ENCODE measurements at regions not wholly inside any gene's neighbourhood (a gene's known extent, or its start where the extent isn't known, plus 50 kb on each side); places are given as distances from the start of the nearest gene placed in this dataset.

- TF ChIP-seq, protein P1, sequence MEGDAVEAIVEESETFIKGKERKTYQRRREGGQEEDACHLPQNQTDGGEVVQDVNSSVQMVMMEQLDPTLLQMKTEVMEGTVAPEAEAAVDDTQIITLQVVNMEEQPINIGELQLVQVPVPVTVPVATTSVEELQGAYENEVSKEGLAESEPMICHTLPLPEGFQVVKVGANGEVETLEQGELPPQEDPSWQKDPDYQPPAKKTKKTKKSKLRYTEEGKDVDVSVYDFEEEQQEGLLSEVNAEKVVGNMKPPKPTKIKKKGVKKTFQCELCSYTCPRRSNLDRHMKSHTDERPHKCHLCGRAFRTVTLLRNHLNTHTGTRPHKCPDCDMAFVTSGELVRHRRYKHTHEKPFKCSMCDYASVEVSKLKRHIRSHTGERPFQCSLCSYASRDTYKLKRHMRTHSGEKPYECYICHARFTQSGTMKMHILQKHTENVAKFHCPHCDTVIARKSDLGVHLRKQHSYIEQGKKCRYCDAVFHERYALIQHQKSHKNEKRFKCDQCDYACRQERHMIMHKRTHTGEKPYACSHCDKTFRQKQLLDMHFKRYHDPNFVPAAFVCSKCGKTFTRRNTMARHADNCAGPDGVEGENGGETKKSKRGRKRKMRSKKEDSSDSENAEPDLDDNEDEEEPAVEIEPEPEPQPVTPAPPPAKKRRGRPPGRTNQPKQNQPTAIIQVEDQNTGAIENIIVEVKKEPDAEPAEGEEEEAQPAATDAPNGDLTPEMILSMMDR (IDR thresholded peaks at IDR 0.05): no peak
- no peak for TF ChIP-seq POLR2A (IDR thresholded peaks at IDR 0.05)
Measured at GRCh38 chr2:150669492-150669891, 182.0 kb upstream of the RND3 start.
